ENCODE measurements at regions not wholly inside any gene's neighbourhood (a gene's known extent, or its start where the extent isn't known, plus 50 kb on each side); places are given as distances from the start of the nearest gene placed in this dataset.

GRCh38 chr9:73558471-73558870 is 406.8 kb downstream of the ANXA1 start:
- TF ChIP-seq SIN3A (IDR thresholded peaks at IDR 0.05; ENCODE audit: borderline replicate concordance, insufficient read depth, low read length) (no peak), FOXP2 (optimal IDR thresholded peaks at IDR 0.05; ENCODE audit: borderline replicate concordance, extremely low read depth, extremely low read length, insufficient read depth) (no peak), POLR2AphosphoS5 (IDR thresholded peaks at IDR 0.05; ENCODE audit: low read depth, low read length) (no peak), REST (IDR thresholded peaks at IDR 0.05; ENCODE audit: insufficient read depth in 1 of 2, low read depth in 2 of 2, low read length in 2 of 2) (no peak), TAF1 (IDR thresholded peaks at IDR 0.05; ENCODE audit: borderline replicate concordance, insufficient read depth, low read length) (no peak)

GRCh38 chr9:73565026-73565425 is 413.4 kb downstream of the ANXA1 start:
- TF ChIP-seq REST (IDR thresholded peaks at IDR 0.05; ENCODE audit: insufficient read depth in 1 of 2, low read depth in 2 of 2, low read length in 2 of 2) (no peak), FOXP2 (optimal IDR thresholded peaks at IDR 0.05; ENCODE audit: borderline replicate concordance, extremely low read depth, extremely low read length, insufficient read depth) (no peak), SIN3A (IDR thresholded peaks at IDR 0.05; ENCODE audit: borderline replicate concordance, insufficient read depth, low read length) (no peak)

GRCh38 chr9:73565833-73566465 is 414.3 kb downstream of the ANXA1 start:
- TF ChIP-seq POLR2AphosphoS5 (IDR thresholded peaks at IDR 0.05; ENCODE audit: low read depth, low read length) (no peak), SIN3A (IDR thresholded peaks at IDR 0.05; ENCODE audit: borderline replicate concordance, insufficient read depth, low read length) (no peak), TAF1 (IDR thresholded peaks at IDR 0.05; ENCODE audit: borderline replicate concordance, insufficient read depth, low read length) (no peak), REST (IDR thresholded peaks at IDR 0.05; ENCODE audit: insufficient read depth in 1 of 2, low read depth in 2 of 2, low read length in 2 of 2) (no peak), FOXP2 (optimal IDR thresholded peaks at IDR 0.05; ENCODE audit: borderline replicate concordance, extremely low read depth, extremely low read length, insufficient read depth) (no peak)

GRCh38 chr9:73566627-73567026 is 415.0 kb downstream of the ANXA1 start:
- no peak for TF ChIP-seq SIN3A (IDR thresholded peaks at IDR 0.05; ENCODE audit: borderline replicate concordance, insufficient read depth, low read length)

GRCh38 chr9:73573235-73573634 is 421.6 kb downstream of the ANXA1 start:
- TF ChIP-seq SIN3A (IDR thresholded peaks at IDR 0.05; ENCODE audit: borderline replicate concordance, insufficient read depth, low read length): no peak
- no peak for TF ChIP-seq TAF1 (IDR thresholded peaks at IDR 0.05; ENCODE audit: borderline replicate concordance, insufficient read depth, low read length)
- TF ChIP-seq FOXP2 (optimal IDR thresholded peaks at IDR 0.05; ENCODE audit: borderline replicate concordance, extremely low read depth, extremely low read length, insufficient read depth): no peak
- TF ChIP-seq REST (IDR thresholded peaks at IDR 0.05; ENCODE audit: insufficient read depth in 1 of 2, low read depth in 2 of 2, low read length in 2 of 2): no peak
- no peak for TF ChIP-seq POLR2AphosphoS5 (IDR thresholded peaks at IDR 0.05; ENCODE audit: low read depth, low read length)

Data from PFSK-1 (cell line).